ENCODE measurements at regions not wholly inside any gene's neighbourhood (a gene's known extent, or its start where the extent isn't known, plus 50 kb on each side); places are given as distances from the start of the nearest gene placed in this dataset.

GRCh38 chr14:85313560-85314207 is 216.3 kb upstream of the FLRT2 start:
- H3K36me3 ChIP-seq (ENCODE audit: insufficient read depth, low read length), result no peaks in the 10 kb centered on the region
- no peaks in the 10 kb centered on the region for H4K20me1 ChIP-seq (ENCODE audit: insufficient read depth)
- no peaks in the 10 kb centered on the region for H3K27me3 ChIP-seq (ENCODE audit: insufficient read depth, low read depth, low read length)
- H3F3A ChIP-seq (ENCODE audit: insufficient read depth, low read length, poor library complexity, severe bottlenecking), result no peaks in the 10 kb centered on the region
- TF ChIP-seq MXI1 (conservative IDR thresholded peaks at IDR 0.05; ENCODE audit: poor library complexity, severe bottlenecking) (no peak), SMC3 (conservative IDR thresholded peaks at IDR 0.05; ENCODE audit: poor library complexity) (no peak), REST (IDR thresholded peaks at IDR 0.05; ENCODE audit: borderline replicate concordance) (no peak), POLR2AphosphoS5 (IDR thresholded peaks at IDR 0.05) (no peak), RAD21 (conservative IDR thresholded peaks at IDR 0.05) (no peak), TAF1 (IDR thresholded peaks at IDR 0.05; ENCODE audit: low read depth) (no peak), EZH2 (IDR thresholded peaks at IDR 0.05; ENCODE audit: borderline replicate concordance, insufficient read depth, low read length, poor library complexity, severe bottlenecking) (no peak), CTCF (IDR thresholded peaks at IDR 0.05; ENCODE audit: poor library complexity, severe bottlenecking) (no peak), EP300 (conservative IDR thresholded peaks at IDR 0.05; ENCODE audit: poor library complexity, severe bottlenecking) (no peak)
- no peak overlapping the region for H2AFZ ChIP-seq (ENCODE audit: low read depth, low read length)
- H3K27ac ChIP-seq (ENCODE audit: low read length), result no peak overlapping the region
- no peaks in the 10 kb centered on the region for H3K79me2 ChIP-seq (replicated peaks; ENCODE audit: insufficient read depth, low read length)
- no peak overlapping the region for H3K4me3 ChIP-seq (ENCODE audit: low read length)
- H3K4me2 ChIP-seq (ENCODE audit: low read length), result no peak overlapping the region
- no peaks in the 10 kb centered on the region for H3K9me2 ChIP-seq (ENCODE audit: insufficient read depth, low read length)
- H3K9ac ChIP-seq (ENCODE audit: low read length), result no peak overlapping the region
- no peaks in the 10 kb centered on the region for H3K9me3 ChIP-seq (ENCODE audit: low read length)

- no peak overlapping the region for H3K9ac ChIP-seq (ENCODE audit: low read length)
- no peaks in the 10 kb centered on the region for H3K27me3 ChIP-seq (ENCODE audit: insufficient read depth, low read depth, low read length)
- H3F3A ChIP-seq (ENCODE audit: insufficient read depth, low read length, poor library complexity, severe bottlenecking), result no peaks in the 10 kb centered on the region
- no peaks in the 10 kb centered on the region for H3K79me2 ChIP-seq (replicated peaks; ENCODE audit: insufficient read depth, low read length)
- H2AFZ ChIP-seq (ENCODE audit: low read depth, low read length), result no peak overlapping the region
- H4K20me1 ChIP-seq (ENCODE audit: insufficient read depth), result no peaks in the 10 kb centered on the region
- H3K36me3 ChIP-seq (ENCODE audit: insufficient read depth, low read length), result no peaks in the 10 kb centered on the region
- H3K9me3 ChIP-seq (ENCODE audit: low read length), result no peaks in the 10 kb centered on the region
- no peak overlapping the region for H3K4me2 ChIP-seq (ENCODE audit: low read length)
- no peak for TF ChIP-seq EZH2 (IDR thresholded peaks at IDR 0.05; ENCODE audit: borderline replicate concordance, insufficient read depth, low read length, poor library complexity, severe bottlenecking)
- no peak for TF ChIP-seq CTCF (IDR thresholded peaks at IDR 0.05; ENCODE audit: poor library complexity, severe bottlenecking)
- no peak for TF ChIP-seq REST (IDR thresholded peaks at IDR 0.05; ENCODE audit: borderline replicate concordance)
- TF ChIP-seq SMC3 (conservative IDR thresholded peaks at IDR 0.05; ENCODE audit: poor library complexity), result no peak
- TF ChIP-seq RAD21 (conservative IDR thresholded peaks at IDR 0.05), result no peak
- TF ChIP-seq EP300 (conservative IDR thresholded peaks at IDR 0.05; ENCODE audit: poor library complexity, severe bottlenecking), result no peak
- no peak for TF ChIP-seq POLR2AphosphoS5 (IDR thresholded peaks at IDR 0.05)
- TF ChIP-seq TAF1 (IDR thresholded peaks at IDR 0.05; ENCODE audit: low read depth), result no peak
- TF ChIP-seq MXI1 (conservative IDR thresholded peaks at IDR 0.05; ENCODE audit: poor library complexity, severe bottlenecking), result no peak
- H3K9me2 ChIP-seq (ENCODE audit: insufficient read depth, low read length), result no peaks in the 10 kb centered on the region
- no peak overlapping the region for H3K4me3 ChIP-seq (ENCODE audit: low read length)
- no peak overlapping the region for H3K27ac ChIP-seq (ENCODE audit: low read length)
Observed at GRCh38 chr14:85315290-85315689, 214.7 kb upstream of the FLRT2 start.
